HFF-Myc (cell line): ENCODE measurements at regions not wholly inside any gene's neighbourhood (a gene's known extent, or its start where the extent isn't known, plus 50 kb on each side); places are given as distances from the start of the nearest gene placed in this dataset.

Experiments
- DNase-seq: peaks from one replicate; pipeline ENCODE4 v3.0.0-alpha.2; 2011; ENCODE audit warnings: low read depth; ENCODE audit errors: extremely low read depth
- H3K4me3 ChIP-seq: replicated peaks from 2 replicates; pipeline ENCODE4 v1.5.1; 2011; ENCODE audit warnings: low read depth, mild to moderate bottlenecking, control low read depth, low read length
- TF ChIP-seq, protein P1 (sequence below): IDR thresholded peaks from 2 replicates; pipeline ENCODE4 v1.5.1; 2012; ENCODE audit warnings: mild to moderate bottlenecking, low read depth, low read length, control low read depth; ENCODE audit errors: missing control alignments

- DNase-seq, result no peak
- TF ChIP-seq, protein P1, sequence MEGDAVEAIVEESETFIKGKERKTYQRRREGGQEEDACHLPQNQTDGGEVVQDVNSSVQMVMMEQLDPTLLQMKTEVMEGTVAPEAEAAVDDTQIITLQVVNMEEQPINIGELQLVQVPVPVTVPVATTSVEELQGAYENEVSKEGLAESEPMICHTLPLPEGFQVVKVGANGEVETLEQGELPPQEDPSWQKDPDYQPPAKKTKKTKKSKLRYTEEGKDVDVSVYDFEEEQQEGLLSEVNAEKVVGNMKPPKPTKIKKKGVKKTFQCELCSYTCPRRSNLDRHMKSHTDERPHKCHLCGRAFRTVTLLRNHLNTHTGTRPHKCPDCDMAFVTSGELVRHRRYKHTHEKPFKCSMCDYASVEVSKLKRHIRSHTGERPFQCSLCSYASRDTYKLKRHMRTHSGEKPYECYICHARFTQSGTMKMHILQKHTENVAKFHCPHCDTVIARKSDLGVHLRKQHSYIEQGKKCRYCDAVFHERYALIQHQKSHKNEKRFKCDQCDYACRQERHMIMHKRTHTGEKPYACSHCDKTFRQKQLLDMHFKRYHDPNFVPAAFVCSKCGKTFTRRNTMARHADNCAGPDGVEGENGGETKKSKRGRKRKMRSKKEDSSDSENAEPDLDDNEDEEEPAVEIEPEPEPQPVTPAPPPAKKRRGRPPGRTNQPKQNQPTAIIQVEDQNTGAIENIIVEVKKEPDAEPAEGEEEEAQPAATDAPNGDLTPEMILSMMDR, result no peak
- no peak overlapping the region for H3K4me3 ChIP-seq
Observed at GRCh38 chr14:53494587-53494986, 341.5 kb upstream of the DDHD1 start.

DNA sequence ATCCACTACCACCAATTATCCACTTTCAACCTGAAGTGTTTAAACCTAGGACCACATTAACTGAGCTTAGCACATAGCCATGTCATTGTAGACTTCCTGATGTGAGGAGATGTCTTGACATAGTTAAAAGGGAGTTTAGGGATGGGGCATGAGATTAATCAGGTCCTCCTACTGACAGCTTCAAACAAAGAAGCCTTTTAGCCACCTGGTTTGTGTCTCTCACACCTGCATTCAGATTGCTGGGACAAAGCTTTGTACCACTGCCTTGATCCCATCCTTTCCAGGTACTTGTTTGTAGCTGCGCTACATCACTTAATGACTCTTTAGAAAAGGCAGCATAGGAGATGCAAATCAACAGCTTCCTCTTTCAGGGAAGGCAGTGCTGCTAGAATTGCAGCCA lies 340.7 kb upstream of the DDHD1 start:
- no peak for DNase-seq
- no peak overlapping the region for H3K4me3 ChIP-seq

DNA sequence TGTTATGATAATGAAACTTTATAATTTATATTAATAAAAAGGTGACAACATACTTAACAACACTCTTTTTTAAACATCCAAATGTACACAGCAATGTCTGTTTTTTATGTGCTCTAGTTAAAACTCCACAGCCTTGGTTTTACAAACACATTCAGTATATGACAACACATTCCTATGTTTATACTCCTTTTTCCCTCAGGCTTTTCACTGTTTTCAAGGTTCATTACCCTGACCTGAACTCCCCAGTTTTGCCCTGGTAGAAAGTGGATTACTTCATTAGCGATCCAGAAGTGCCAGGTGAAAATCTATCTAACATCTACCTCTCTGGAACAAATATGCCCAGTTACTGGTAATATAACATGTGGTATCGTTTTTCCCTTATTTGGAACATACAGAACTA lies 340.2 kb upstream of the DDHD1 start:
- peak; percentile 21 for DNase-seq
- TF ChIP-seq, protein P1, result no peak
- H3K4me3 ChIP-seq, result no peak overlapping the region

More for the DNA sequence above, 340.7 kb upstream of the DDHD1 start:
- TF ChIP-seq, protein P1, result no peak

- DNase-seq, result no peak
- no peak overlapping the region for H3K4me3 ChIP-seq
- TF ChIP-seq, protein P1, result no peak
Observed at GRCh38 chr14:53491884-53492277, 338.8 kb upstream of the DDHD1 start.

DNA sequence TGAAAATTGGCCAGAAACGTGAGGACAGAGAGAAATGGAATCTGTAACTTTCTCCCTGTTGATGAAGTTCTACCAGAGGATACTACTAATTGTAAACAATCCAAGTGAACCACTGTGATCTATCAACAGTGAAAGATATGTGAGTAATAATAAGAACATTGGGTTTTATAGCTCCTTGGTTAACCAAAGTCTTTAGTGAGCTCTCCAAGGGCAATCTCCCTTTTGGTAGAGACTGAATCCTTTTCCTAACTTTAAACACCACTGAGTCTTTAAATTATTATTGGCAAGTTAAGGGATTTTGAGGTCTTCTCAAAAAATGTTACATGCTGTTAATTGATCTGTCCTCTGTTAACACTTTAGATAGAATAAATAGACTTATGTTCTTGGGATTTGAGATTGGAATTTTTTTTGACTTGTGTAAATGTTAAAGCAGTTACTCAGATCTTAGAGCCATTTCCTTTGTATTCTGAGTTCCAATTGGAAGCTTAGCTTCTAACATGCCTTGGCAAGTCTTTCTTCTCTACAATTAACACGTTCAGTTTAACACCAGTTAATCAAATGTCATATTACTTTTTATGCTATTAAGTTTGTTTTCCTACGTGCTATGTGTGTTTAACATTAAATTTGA lies 338.2 kb upstream of the DDHD1 start:
- H3K4me3 ChIP-seq, result no peak overlapping the region
- DNase-seq, result no peak
- TF ChIP-seq, protein P1, result no peak

GRCh38 chr14:53478174-53478573 lies 325.1 kb upstream of the DDHD1 start:
- TF ChIP-seq, protein P1, result no peak
- DNase-seq, result no peak
- H3K4me3 ChIP-seq, result no peak overlapping the region

DNA sequence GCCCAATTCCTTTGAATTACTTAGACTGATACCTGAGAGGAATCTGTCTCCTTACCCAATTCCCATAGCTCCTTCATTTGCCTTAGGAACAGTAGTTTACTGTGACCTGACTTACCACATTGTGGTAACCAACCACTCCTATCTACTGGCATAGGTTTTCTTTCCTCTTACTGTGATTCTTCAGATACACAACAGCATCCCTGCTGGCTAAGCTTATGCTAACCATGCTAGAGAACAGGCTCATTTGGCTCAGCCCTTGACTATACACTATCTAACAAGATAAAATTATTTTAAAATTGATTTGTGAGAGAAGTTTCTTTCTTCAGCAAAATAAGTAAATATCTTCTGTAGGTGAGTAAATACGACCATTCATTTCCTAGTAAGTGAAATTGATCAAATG lies 320.4 kb upstream of the DDHD1 start:
- no peak overlapping the region for H3K4me3 ChIP-seq
- DNase-seq, result no peak
- TF ChIP-seq, protein P1, result no peak
